Fibroblast of the aortic adventitia (primary cell): ENCODE measurements at regions not wholly inside any gene's neighbourhood (a gene's known extent, or its start where the extent isn't known, plus 50 kb on each side); places are given as distances from the start of the nearest gene placed in this dataset.

Source experiments
- DNase-seq: peaks from one replicate; pipeline ENCODE4 v3.0.0-alpha.2; 2010; ENCODE audit warnings: low read depth
- H3K4me3 ChIP-seq: 2 replicates; pipeline ENCODE4 v1.5.1; 2011; ENCODE audit warnings: low read depth, mild to moderate bottlenecking, control low read depth, low read length, moderate library complexity
- TF ChIP-seq, protein P1 (sequence below): IDR thresholded peaks from 2 replicates; pipeline ENCODE4 v1.5.1; 2011; ENCODE audit warnings: mild to moderate bottlenecking, low read length, control low read depth, inconsistent platforms; ENCODE audit not compliant: insufficient read depth

DNA sequence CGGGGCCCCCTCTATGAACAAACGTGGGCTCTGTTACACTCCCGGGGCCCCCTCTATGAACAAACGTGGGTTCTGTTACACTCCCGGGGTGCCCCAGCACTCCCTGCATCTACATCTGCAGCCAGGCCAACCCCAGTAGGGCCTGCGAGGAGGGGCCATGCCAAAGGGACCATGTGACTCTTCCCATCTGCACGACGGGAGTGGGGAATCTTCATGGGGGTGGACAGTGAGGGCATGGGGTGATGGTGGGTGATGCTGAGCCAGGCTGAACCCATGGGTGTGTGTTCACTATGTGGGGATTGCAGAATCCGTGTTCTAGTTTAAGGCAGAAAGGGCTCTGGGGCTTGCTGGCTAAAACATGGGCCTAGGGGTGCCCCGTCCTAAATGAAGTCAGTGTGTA lies 69.9 kb upstream of the ARHGEF7 start:
- DNase-seq = no peak
- TF ChIP-seq, protein P1, sequence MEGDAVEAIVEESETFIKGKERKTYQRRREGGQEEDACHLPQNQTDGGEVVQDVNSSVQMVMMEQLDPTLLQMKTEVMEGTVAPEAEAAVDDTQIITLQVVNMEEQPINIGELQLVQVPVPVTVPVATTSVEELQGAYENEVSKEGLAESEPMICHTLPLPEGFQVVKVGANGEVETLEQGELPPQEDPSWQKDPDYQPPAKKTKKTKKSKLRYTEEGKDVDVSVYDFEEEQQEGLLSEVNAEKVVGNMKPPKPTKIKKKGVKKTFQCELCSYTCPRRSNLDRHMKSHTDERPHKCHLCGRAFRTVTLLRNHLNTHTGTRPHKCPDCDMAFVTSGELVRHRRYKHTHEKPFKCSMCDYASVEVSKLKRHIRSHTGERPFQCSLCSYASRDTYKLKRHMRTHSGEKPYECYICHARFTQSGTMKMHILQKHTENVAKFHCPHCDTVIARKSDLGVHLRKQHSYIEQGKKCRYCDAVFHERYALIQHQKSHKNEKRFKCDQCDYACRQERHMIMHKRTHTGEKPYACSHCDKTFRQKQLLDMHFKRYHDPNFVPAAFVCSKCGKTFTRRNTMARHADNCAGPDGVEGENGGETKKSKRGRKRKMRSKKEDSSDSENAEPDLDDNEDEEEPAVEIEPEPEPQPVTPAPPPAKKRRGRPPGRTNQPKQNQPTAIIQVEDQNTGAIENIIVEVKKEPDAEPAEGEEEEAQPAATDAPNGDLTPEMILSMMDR = no peak
- H3K4me3 ChIP-seq = no peak overlapping the region

DNA sequence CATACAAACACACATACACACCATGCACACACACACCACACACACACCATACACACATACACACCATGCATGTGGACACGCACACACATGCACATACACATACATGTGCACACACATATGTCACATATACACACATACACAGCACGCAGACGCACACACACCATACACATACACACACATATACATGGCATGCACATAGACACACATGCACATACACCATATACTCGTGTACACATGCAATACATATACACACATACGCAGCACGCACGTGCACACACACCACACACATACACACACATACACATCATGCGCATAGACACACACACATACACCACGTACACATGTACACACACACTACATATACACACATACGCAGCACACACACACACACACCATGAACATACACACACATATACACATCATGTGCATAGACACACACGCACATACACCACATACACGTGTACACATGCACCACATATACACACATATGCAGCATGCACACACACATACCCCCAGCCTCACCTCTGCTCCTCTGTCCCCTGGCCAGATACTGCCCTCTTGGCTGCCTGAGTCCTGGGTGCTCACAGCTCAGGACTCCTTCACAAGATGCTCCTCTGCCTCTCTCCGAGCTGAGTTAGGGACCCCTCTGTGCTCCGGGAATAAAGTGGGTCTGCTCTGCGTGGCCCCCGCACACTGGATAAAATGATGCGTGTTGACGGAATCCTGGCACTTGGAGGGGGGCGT lies 70.9 kb upstream of the ARHGEF7 start:
- no peak overlapping the region for H3K4me3 ChIP-seq
- TF ChIP-seq, protein P1 = no peak
- no peak for DNase-seq

DNA sequence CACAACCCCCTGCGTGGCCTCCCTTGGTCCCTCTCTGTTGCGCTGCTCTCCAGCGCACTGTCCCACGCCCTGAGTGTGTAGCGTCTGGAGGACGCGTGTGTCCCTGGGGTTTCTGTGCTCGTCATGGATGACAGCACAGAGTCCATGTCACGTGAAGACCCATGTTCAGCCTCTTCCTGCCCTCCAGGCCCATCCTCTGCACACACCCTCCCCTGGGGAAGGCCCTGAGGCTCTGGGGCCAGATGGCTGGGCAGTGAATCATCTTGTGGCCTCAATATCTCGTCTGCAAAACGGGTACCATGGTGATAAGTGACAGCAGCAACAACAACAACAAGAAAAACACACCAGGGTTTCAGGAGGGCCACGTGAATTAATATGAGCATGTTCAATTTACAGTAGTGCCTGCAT lies 71.5 kb upstream of the ARHGEF7 start:
- TF ChIP-seq, protein P1 = no peak
- no peak for DNase-seq
- H3K4me3 ChIP-seq = no peak overlapping the region

DNA sequence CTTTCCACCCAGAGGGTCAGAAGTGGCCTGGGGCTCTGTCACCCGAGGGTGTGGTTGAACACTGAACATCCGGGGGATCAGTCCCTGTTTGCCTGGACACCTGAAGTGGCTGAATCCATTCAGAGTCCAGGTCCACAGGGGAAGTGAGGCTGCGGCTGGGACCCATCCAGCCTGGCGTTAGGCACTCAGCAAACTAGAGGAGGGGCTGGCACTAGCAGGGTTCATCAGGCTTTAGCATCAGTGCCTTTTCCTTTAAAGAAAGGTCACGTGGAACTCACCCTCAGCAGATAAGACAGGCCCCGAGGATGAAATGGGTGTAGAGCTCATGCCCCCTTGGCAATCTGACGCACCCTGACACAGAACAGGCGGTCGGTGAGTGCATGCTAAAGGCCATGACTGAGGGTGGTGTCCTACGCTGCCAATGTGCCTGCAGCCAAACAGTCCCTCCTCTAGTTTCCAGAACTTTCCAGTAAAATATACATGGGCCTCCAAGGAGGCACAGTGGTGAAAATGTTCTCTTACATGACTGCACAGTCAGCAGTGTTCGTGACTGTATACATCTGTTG lies 72.4 kb upstream of the ARHGEF7 start:
- TF ChIP-seq, protein P1 = no peak

DNA sequence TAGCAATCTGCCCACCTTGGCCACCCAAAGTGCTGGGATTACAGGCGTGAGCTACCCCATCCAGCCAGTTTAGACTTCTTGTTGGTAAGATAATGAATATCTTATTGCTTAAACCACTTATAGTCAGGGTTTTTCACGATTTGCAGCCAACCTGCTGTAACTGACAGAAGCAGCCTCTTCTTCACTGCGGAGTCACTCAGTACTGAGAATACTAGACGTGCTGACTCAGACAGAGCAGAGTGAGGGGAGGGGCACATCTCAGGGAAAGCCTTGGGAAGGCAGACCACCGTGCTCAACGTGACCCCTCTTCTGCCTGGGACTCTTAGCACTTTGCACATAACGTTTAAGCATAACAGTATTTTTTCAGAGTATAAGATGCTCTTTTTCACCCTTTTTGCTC lies 74.3 kb upstream of the ARHGEF7 start:
- no peak for DNase-seq
- no peak overlapping the region for H3K4me3 ChIP-seq
- TF ChIP-seq, protein P1 = no peak

More for the DNA sequence above, 72.4 kb upstream of the ARHGEF7 start:
- H3K4me3 ChIP-seq = no peak overlapping the region
- DNase-seq = no peak

DNA sequence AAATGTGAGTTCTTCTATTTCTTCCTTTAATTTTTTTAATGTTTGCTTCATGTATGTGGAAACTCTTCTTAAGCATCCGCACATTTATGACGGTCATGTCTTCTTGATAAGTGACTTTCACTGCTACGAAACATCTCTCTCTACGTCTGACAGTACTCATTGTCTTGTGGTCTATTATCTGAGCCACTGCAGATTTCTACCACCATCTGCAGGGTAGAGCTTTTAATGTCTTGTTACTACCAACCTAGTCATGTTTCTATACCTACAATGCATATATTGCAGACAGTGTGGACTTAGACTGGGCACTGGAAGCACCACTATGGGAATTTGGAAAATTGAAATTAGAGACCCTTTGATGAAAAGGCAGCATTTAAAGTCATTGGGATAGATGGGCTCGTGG lies 75.4 kb upstream of the ARHGEF7 start:
- no peak overlapping the region for H3K4me3 ChIP-seq
- DNase-seq = peak; percentile 4
- TF ChIP-seq, protein P1 = no peak
